ENCODE measurements at regions not wholly inside any gene's neighbourhood (a gene's known extent, or its start where the extent isn't known, plus 50 kb on each side); places are given as distances from the start of the nearest gene placed in this dataset.

- no peak for TF ChIP-seq CTCF (conservative IDR thresholded peaks at IDR 0.05; ENCODE audit: low read length)
- no peak for TF ChIP-seq EZH2phosphoT487 (IDR thresholded peaks at IDR 0.05; ENCODE audit: borderline replicate concordance)
- Histone ChIP-seq H4K20me1 (ENCODE audit: insufficient read depth, low read length, poor library complexity, severe bottlenecking) (no peaks in the 10 kb centered on the region), H3K4me2 (ENCODE audit: low read depth, low read length, poor library complexity, severe bottlenecking) (no peak overlapping the region), H2AFZ (ENCODE audit: low read length) (no peak overlapping the region), H3K36me3 (ENCODE audit: insufficient read depth, low read length) (no peaks in the 10 kb centered on the region), H3K9me3 (ENCODE audit: insufficient read depth, low read depth, low read length) (no peaks in the 10 kb centered on the region), H3K27me3 (ENCODE audit: insufficient read depth, low read length, poor library complexity, severe bottlenecking) (no peaks in the 10 kb centered on the region), H3K4me1 (ENCODE audit: insufficient read depth, low read length, poor library complexity, severe bottlenecking) (peaks cover 29% of the 10 kb centered on the region), H3F3A (ENCODE audit: low read depth) (no peaks in the 10 kb centered on the region), H3K9me2 (replicated peaks; ENCODE audit: low read depth, low read length) (no peaks in the 10 kb centered on the region), H3K79me2 (ENCODE audit: insufficient read depth, low read length) (no peaks in the 10 kb centered on the region), H3K4me3 (ENCODE audit: low read length, poor library complexity, severe bottlenecking) (no peak overlapping the region), H3K9ac (ENCODE audit: low read depth, low read length, poor library complexity, severe bottlenecking) (no peak overlapping the region)
Measured at GRCh38 chr11:69985641-69986439, 92.3 kb upstream of the ANO1 start.

GRCh38 chr11:69986440-69986787 is 91.7 kb upstream of the ANO1 start:
- H3F3A ChIP-seq (ENCODE audit: low read depth), result no peaks in the 10 kb centered on the region
- H4K20me1 ChIP-seq (ENCODE audit: insufficient read depth, low read length, poor library complexity, severe bottlenecking), result no peaks in the 10 kb centered on the region
- H3K9me2 ChIP-seq (replicated peaks; ENCODE audit: low read depth, low read length), result no peaks in the 10 kb centered on the region
- no peak overlapping the region for H3K4me2 ChIP-seq (ENCODE audit: low read depth, low read length, poor library complexity, severe bottlenecking)
- H2AFZ ChIP-seq (ENCODE audit: low read length), result no peak overlapping the region
- no peak for TF ChIP-seq CTCF (conservative IDR thresholded peaks at IDR 0.05; ENCODE audit: low read length)
- TF ChIP-seq EZH2phosphoT487 (IDR thresholded peaks at IDR 0.05; ENCODE audit: borderline replicate concordance), result no peak
- no peaks in the 10 kb centered on the region for H3K36me3 ChIP-seq (ENCODE audit: insufficient read depth, low read length)
- H3K79me2 ChIP-seq (ENCODE audit: insufficient read depth, low read length), result no peaks in the 10 kb centered on the region
- no peak overlapping the region for H3K4me3 ChIP-seq (ENCODE audit: low read length, poor library complexity, severe bottlenecking)
- H3K4me1 ChIP-seq (ENCODE audit: insufficient read depth, low read length, poor library complexity, severe bottlenecking), result peaks cover 29% of the 10 kb centered on the region
- no peaks in the 10 kb centered on the region for H3K9me3 ChIP-seq (ENCODE audit: insufficient read depth, low read depth, low read length)
- no peaks in the 10 kb centered on the region for H3K27me3 ChIP-seq (ENCODE audit: insufficient read depth, low read length, poor library complexity, severe bottlenecking)
- no peak overlapping the region for H3K9ac ChIP-seq (ENCODE audit: low read depth, low read length, poor library complexity, severe bottlenecking)

- H3K27me3 ChIP-seq (ENCODE audit: insufficient read depth, low read length, poor library complexity, severe bottlenecking), result no peaks in the 10 kb centered on the region
- no peak overlapping the region for H2AFZ ChIP-seq (ENCODE audit: low read length)
- no peaks in the 10 kb centered on the region for H4K20me1 ChIP-seq (ENCODE audit: insufficient read depth, low read length, poor library complexity, severe bottlenecking)
- TF ChIP-seq CTCF (conservative IDR thresholded peaks at IDR 0.05; ENCODE audit: low read length) (no peak), EZH2phosphoT487 (IDR thresholded peaks at IDR 0.05; ENCODE audit: borderline replicate concordance) (no peak)
- H3K4me3 ChIP-seq (ENCODE audit: low read length, poor library complexity, severe bottlenecking), result no peak overlapping the region
- H3K4me2 ChIP-seq (ENCODE audit: low read depth, low read length, poor library complexity, severe bottlenecking), result no peak overlapping the region
- H3K4me1 ChIP-seq (ENCODE audit: insufficient read depth, low read length, poor library complexity, severe bottlenecking), result peaks cover 29% of the 10 kb centered on the region
- H3K9me3 ChIP-seq (ENCODE audit: insufficient read depth, low read depth, low read length), result no peaks in the 10 kb centered on the region
- H3K9me2 ChIP-seq (replicated peaks; ENCODE audit: low read depth, low read length), result no peaks in the 10 kb centered on the region
- no peaks in the 10 kb centered on the region for H3F3A ChIP-seq (ENCODE audit: low read depth)
- no peak overlapping the region for H3K9ac ChIP-seq (ENCODE audit: low read depth, low read length, poor library complexity, severe bottlenecking)
- no peaks in the 10 kb centered on the region for H3K36me3 ChIP-seq (ENCODE audit: insufficient read depth, low read length)
- no peaks in the 10 kb centered on the region for H3K79me2 ChIP-seq (ENCODE audit: insufficient read depth, low read length)
Measured at GRCh38 chr11:69986830-69987229, 91.3 kb upstream of the ANO1 start.
